Panc1 (cell line): ENCODE measurements at regions not wholly inside any gene's neighbourhood (a gene's known extent, or its start where the extent isn't known, plus 50 kb on each side); places are given as distances from the start of the nearest gene placed in this dataset.

Experiments used
- ATAC-seq: fragments of 200-7000 bp; cut with Tn5 transposase; 2 replicates; pipeline ENCODE4 v1.9.1; 2020; ENCODE audit warnings: mild to moderate bottlenecking, moderate library complexity
- BruUV-seq: library from RNA; stranded (reverse); fragments of 400-500 nt; replicated peaks from 2 replicates; lab custom pipeline; 2021; lab: Mats Ljungman, UMichigan
- CTCF ChIA-PET: fragments of 300-600 bp; sonication (Branson Sonifier 250); formaldehyde crosslinking; loops from one replicate; lab custom pipeline; 2022; ENCODE audit warnings: antibody characterized with exemption; lab: Charles Lee
- POLR2A ChIA-PET: fragments of 300-600 bp; sonication (Branson Sonifier 250); formaldehyde crosslinking; loops from one replicate; lab custom pipeline; 2022; ENCODE audit warnings: antibody characterized with exemption; lab: Charles Lee
- DNase-seq: peaks from one replicate; pipeline ENCODE4 v3.0.0-alpha.2; 2010; ENCODE audit warnings: low read depth, low spot score
- H3K27ac ChIP-seq: 2 replicates; pipeline ENCODE4 v1.5.1; 2011; ENCODE audit warnings: mild to moderate bottlenecking, low read length, inconsistent platforms
- H3K27me3 ChIP-seq: fragments of 200-500 bp; sonication (Bioruptor generic); 2 replicates; pipeline ENCODE4 v1.6.0; 2014; ENCODE audit warnings: low read length, inconsistent platforms; ENCODE audit not compliant: control insufficient read depth, insufficient read depth
- H3K36me3 ChIP-seq: fragments of 200-500 bp; sonication (Bioruptor generic); 2 replicates; pipeline ENCODE4 v1.5.1; 2014; ENCODE audit warnings: inconsistent platforms, mild to moderate bottlenecking, low read length, moderate library complexity; ENCODE audit not compliant: control insufficient read depth, insufficient read depth
- H3K4me1 ChIP-seq: 2 replicates; pipeline ENCODE4 v1.5.1; 2011; ENCODE audit warnings: inconsistent platforms, mild to moderate bottlenecking, low read length, moderate library complexity; ENCODE audit not compliant: control insufficient read depth, insufficient read depth
- H3K4me3 ChIP-seq, 2 experiments: 2 replicates each; pipeline ENCODE4 v1.5.1; 2011 to 2012; ENCODE audit warnings: low read depth in 2 of 2, low read length in 2 of 2, mild to moderate bottlenecking in 2 of 2, inconsistent platforms in 1 of 2, moderate library complexity in 1 of 2
- H3K9me3 ChIP-seq: fragments of 200-500 bp; sonication (Bioruptor generic); 2 replicates; pipeline ENCODE4 v1.5.1; 2014; ENCODE audit warnings: low read depth, mild to moderate bottlenecking, inconsistent platforms, low read length, moderate library complexity; ENCODE audit not compliant: control insufficient read depth, insufficient read depth
- CTCF ChIP-seq: fragments of 450-650 bp; IDR thresholded peaks from 2 replicates; pipeline ENCODE4 v1.5.1; 2017; ENCODE audit warnings: mild to moderate bottlenecking
- POLR2AphosphoS5 ChIP-seq: IDR thresholded peaks from 2 replicates; pipeline ENCODE4 v1.6.1; 2012; ENCODE audit warnings: mild to moderate bottlenecking, low read depth, low read length, moderate library complexity
- SIN3A ChIP-seq: IDR thresholded peaks from 2 replicates; pipeline ENCODE4 v1.6.1; 2012; ENCODE audit warnings: low read depth, mild to moderate bottlenecking, low read length, moderate library complexity, borderline replicate concordance; ENCODE audit not compliant: insufficient read depth
- TCF7L2 ChIP-seq: IDR thresholded peaks from 2 replicates; pipeline ENCODE4 v1.6.1; 2011; ENCODE audit warnings: mild to moderate bottlenecking, low read depth, low read length, inconsistent platforms
- in situ Hi-C: cut with HindIII; loops from 2 replicates; pipeline ENCODE4 v1.10.0; 2016; ENCODE audit warnings: low sequenced_read_pairs, low pct_unique_long_range_greater_than_20kb
- intact Hi-C: fragments of 100-400 bp; cut with micrococcal nuclease; formaldehyde crosslinking; loops from one replicate; pipeline ENCODE4 v1.10.0; 2022; ENCODE audit not compliant: unreplicated experiment
- TF ChIP-seq, protein P1 (sequence below), 2 experiments: IDR thresholded peaks; 2 replicates each; pipeline ENCODE4 v1.6.1; 2011 to 2012; ENCODE audit warnings: low read depth in 2 of 2, control low read depth in 1 of 2, low read length in 1 of 2, mild to moderate bottlenecking in 1 of 2, moderate library complexity in 1 of 2; ENCODE audit not compliant: insufficient read depth in 1 of 2

DNA sequence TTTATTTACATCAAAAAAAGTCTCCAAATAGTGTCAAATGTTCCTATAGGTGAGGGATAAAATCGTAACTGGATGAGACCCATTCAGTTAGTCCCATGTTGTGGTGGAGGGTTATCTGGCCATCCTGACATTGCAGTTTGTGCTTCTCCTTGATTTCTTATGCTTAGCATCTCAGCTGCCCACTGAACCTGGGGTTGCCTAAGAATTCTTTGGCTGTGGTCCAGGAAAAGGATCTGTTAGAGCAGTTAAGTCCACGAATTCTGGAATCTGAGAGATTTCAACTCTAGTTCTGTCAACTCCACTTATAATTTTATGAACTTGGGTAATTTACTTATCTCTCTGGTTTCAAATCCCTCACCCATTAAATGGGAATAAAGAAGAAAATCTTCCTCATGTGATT, 1673.4 kb downstream of the REEP3 start:
- Histone ChIP-seq H3K27ac (no peak overlapping the region), H3K9me3 (no peaks in the 10 kb centered on the region), H3K36me3 (no peaks in the 10 kb centered on the region), H3K27me3 (no peaks in the 10 kb centered on the region), H3K4me3 (no peak overlapping the region), H3K4me1 (no peaks in the 10 kb centered on the region)
- ChIA-PET CTCF (no interaction called here), POLR2A (no interaction called here)
- intact Hi-C loops, result no loop called here
- in situ Hi-C loops, result no loop called here
- no peak for ATAC-seq
- no peak for DNase-seq
- BruUV-seq, result no TSS peak
- TF ChIP-seq, protein P1, sequence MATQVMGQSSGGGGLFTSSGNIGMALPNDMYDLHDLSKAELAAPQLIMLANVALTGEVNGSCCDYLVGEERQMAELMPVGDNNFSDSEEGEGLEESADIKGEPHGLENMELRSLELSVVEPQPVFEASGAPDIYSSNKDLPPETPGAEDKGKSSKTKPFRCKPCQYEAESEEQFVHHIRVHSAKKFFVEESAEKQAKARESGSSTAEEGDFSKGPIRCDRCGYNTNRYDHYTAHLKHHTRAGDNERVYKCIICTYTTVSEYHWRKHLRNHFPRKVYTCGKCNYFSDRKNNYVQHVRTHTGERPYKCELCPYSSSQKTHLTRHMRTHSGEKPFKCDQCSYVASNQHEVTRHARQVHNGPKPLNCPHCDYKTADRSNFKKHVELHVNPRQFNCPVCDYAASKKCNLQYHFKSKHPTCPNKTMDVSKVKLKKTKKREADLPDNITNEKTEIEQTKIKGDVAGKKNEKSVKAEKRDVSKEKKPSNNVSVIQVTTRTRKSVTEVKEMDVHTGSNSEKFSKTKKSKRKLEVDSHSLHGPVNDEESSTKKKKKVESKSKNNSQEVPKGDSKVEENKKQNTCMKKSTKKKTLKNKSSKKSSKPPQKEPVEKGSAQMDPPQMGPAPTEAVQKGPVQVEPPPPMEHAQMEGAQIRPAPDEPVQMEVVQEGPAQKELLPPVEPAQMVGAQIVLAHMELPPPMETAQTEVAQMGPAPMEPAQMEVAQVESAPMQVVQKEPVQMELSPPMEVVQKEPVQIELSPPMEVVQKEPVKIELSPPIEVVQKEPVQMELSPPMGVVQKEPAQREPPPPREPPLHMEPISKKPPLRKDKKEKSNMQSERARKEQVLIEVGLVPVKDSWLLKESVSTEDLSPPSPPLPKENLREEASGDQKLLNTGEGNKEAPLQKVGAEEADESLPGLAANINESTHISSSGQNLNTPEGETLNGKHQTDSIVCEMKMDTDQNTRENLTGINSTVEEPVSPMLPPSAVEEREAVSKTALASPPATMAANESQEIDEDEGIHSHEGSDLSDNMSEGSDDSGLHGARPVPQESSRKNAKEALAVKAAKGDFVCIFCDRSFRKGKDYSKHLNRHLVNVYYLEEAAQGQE (IDR thresholded peaks at IDR 0.05; ENCODE audit: insufficient read depth in 1 of 2, low read depth in 2 of 2, low read length in 1 of 2), result no peak
- TF ChIP-seq CTCF, result no peak
- no peak for TF ChIP-seq TCF7L2
- TF ChIP-seq POLR2AphosphoS5, result no peak
- TF ChIP-seq SIN3A, result no peak

DNA sequence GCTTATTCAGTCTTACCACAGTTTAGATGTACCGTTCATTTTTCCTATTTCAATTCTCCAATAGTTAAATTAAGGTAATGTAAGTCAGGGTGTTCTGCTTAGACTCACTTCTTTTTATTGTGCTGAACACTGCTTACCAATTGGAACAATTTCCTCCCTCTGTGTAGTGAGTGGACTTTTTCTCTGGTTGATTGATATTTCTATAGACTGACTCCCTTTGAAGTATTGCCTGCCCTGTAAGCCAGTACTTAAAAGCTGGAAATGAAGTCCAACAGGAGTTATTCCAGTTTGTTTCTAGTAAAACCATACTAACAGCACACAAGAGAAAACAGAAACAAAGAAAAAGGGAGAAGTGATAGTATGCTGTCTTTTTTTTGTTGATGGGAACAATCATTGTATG, 1674.9 kb downstream of the REEP3 start:
- no TSS peak for BruUV-seq
- H3K27ac ChIP-seq, result no peak overlapping the region
- TF ChIP-seq, protein P1 (IDR thresholded peaks at IDR 0.05; ENCODE audit: insufficient read depth in 1 of 2, low read depth in 2 of 2, low read length in 1 of 2), result no peak
- TF ChIP-seq POLR2AphosphoS5 (no peak), CTCF (no peak), TCF7L2 (no peak), SIN3A (no peak)
- H3K4me1 ChIP-seq, result no peaks in the 10 kb centered on the region
- ATAC-seq (no peak), DNase-seq (no peak)
- intact Hi-C loops, result no loop called here
- no peak overlapping the region for H3K4me3 ChIP-seq
- CTCF ChIA-PET, result no interaction called here
- no peaks in the 10 kb centered on the region for H3K9me3 ChIP-seq
- no peaks in the 10 kb centered on the region for H3K27me3 ChIP-seq
- in situ Hi-C loops, result no loop called here
- POLR2A ChIA-PET, result no interaction called here
- H3K36me3 ChIP-seq, result no peaks in the 10 kb centered on the region
